PC-3 (cell line): ENCODE measurements at regions not wholly inside any gene's neighbourhood (a gene's known extent, or its start where the extent isn't known, plus 50 kb on each side); places are given as distances from the start of the nearest gene placed in this dataset.
"Not testable (repeated sequence)": the region's sequence is repeated elsewhere in the genome, so short reads cannot be mapped to it uniquely, and the experiment has no call there.

Experiments used
- ATAC-seq: fragments of 200-7000 bp; cut with Tn5 transposase; 2 replicates; pipeline ENCODE4 v1.9.1; 2020; ENCODE audit warnings: mild to moderate bottlenecking, moderate library complexity
- BruUV-seq: library from RNA; stranded (reverse); fragments of 400-500 nt; replicated peaks from 2 replicates; lab custom pipeline; 2021; lab: Mats Ljungman, UMichigan
- CTCF ChIA-PET: fragments of 300-600 bp; sonication (Branson Sonifier 250); formaldehyde crosslinking; loops from one replicate; lab custom pipeline; 2022; ENCODE audit warnings: antibody characterized with exemption; lab: Charles Lee
- POLR2A ChIA-PET: fragments of 300-600 bp; sonication (Branson Sonifier 250); formaldehyde crosslinking; loops from one replicate; lab custom pipeline; 2022; ENCODE audit warnings: antibody characterized with exemption; ENCODE audit not compliant: unreplicated experiment; lab: Charles Lee
- DNase-seq: peaks from one replicate; pipeline ENCODE4 v3.0.0-alpha.2; 2015
- H2AFZ ChIP-seq: fragments of 300-600 bp; sonication (generic); 2 replicates; pipeline ENCODE4 v1.6.0; 2016; ENCODE audit warnings: antibody characterized with exemption, low read length
- H3F3A ChIP-seq: fragments of 300-600 bp; sonication (generic); one replicate; pipeline ENCODE4 v1.6.0; 2017; ENCODE audit warnings: antibody characterized with exemption, low read length, control low read depth, mild to moderate bottlenecking; ENCODE audit not compliant: unreplicated experiment
- H3K27ac ChIP-seq: fragments of 300-600 bp; sonication (generic); 2 replicates; pipeline ENCODE4 v1.5.1; 2016; ENCODE audit warnings: mild to moderate bottlenecking, low read length
- H3K27me3 ChIP-seq: fragments of 300-600 bp; sonication (generic); 2 replicates; pipeline ENCODE4 v1.6.1; 2016; ENCODE audit warnings: low read length, mixed read lengths
- H3K36me3 ChIP-seq: fragments of 300-600 bp; sonication (generic); 2 replicates; pipeline ENCODE4 v1.6.1; 2016; ENCODE audit warnings: low read depth, mixed run types, low read length, mixed read lengths
- H3K4me1 ChIP-seq: fragments of 300-600 bp; sonication (generic); 2 replicates; pipeline ENCODE4 v1.5.1; 2016; ENCODE audit warnings: low read length; ENCODE audit not compliant: insufficient read depth
- H3K4me2 ChIP-seq: fragments of 300-600 bp; sonication (generic); 2 replicates; pipeline ENCODE4 v1.6.0; 2016; ENCODE audit warnings: low read length
- H3K4me3 ChIP-seq: fragments of 300-600 bp; sonication (generic); 2 replicates; pipeline ENCODE4 v1.5.1; 2016; ENCODE audit warnings: mild to moderate bottlenecking, low read length, mixed read lengths
- H3K79me2 ChIP-seq: fragments of 300-600 bp; sonication (generic); 2 replicates; pipeline ENCODE4 v1.6.1; 2017; ENCODE audit warnings: low read length, mixed read lengths
- H3K9ac ChIP-seq: fragments of 300-600 bp; sonication (generic); 2 replicates; pipeline ENCODE4 v1.6.0; 2016; ENCODE audit warnings: mild to moderate bottlenecking, low read length
- H3K9me2 ChIP-seq: fragments of 300-600 bp; sonication (generic); replicated peaks from 2 replicates; pipeline ENCODE4 v1.6.1; 2016; ENCODE audit warnings: mixed run types, low read length, mixed read lengths
- H3K9me3 ChIP-seq: fragments of 300-600 bp; sonication (generic); 2 replicates; pipeline ENCODE4 v1.6.1; 2016; ENCODE audit warnings: low read length, mixed read lengths
- H4K20me1 ChIP-seq: fragments of 300-600 bp; sonication (generic); 2 replicates; pipeline ENCODE4 v1.6.1; 2016; ENCODE audit warnings: low read length, mixed read lengths
- CTCF ChIP-seq: fragments of 300-600 bp; sonication (generic); conservative IDR thresholded peaks from 2 replicates; pipeline ENCODE4 v1.5.1; 2017; ENCODE audit warnings: antibody characterized with exemption, low read depth, mild to moderate bottlenecking, low read length
- EZH2 ChIP-seq: fragments of 300-600 bp; sonication (generic); IDR thresholded peaks from one replicate; pipeline ENCODE4 v1.6.1; 2017; ENCODE audit warnings: antibody characterized with exemption, mild to moderate bottlenecking, low read length; ENCODE audit not compliant: unreplicated experiment
- EZH2phosphoT487 ChIP-seq: fragments of 300-600 bp; sonication (generic); IDR thresholded peaks from 2 replicates; pipeline ENCODE4 v1.6.1; 2018; ENCODE audit warnings: mild to moderate bottlenecking, antibody characterized with exemption, low read length, borderline replicate concordance
- intact Hi-C: fragments of 100-400 bp; cut with micrococcal nuclease; formaldehyde crosslinking; loops from 2 replicates; pipeline ENCODE4 v1.9.0; 2023

- DNase-seq (no peak), ATAC-seq (no peak)
- ChIA-PET CTCF (no interaction called here), POLR2A (no interaction called here)
- Histone ChIP-seq H3K9ac (no peak overlapping the region), H3K27me3 (no peaks in the 10 kb centered on the region), H4K20me1 (no peaks in the 10 kb centered on the region), H3K9me3 (no peaks in the 10 kb centered on the region), H3K4me3 (no peak overlapping the region), H3K9me2 (no peaks in the 10 kb centered on the region), H3K79me2 (no peaks in the 10 kb centered on the region), H3K36me3 (no peaks in the 10 kb centered on the region; the same call in 1 of the 2 replicates), H3K4me2 (no peak overlapping the region), H2AFZ (no peak overlapping the region), H3K27ac (0 out of 2 replicates have a peak overlapping the region, but pooled peaks have one; percentile 48), H3K4me1 (peaks cover 16% of the 10 kb centered on the region), H3F3A (no peaks in the 10 kb centered on the region)
- no TSS peak for BruUV-seq
- intact Hi-C loops = loop anchor here (5.0 kb wide), 1 partner anchor 41 kb away; no protein-coding TSS in a partner anchor
- no peak for TF ChIP-seq EZH2phosphoT487
- no peak for TF ChIP-seq EZH2
- TF ChIP-seq CTCF = no peak
Measured at GRCh38 chr13:110980921-110981320, 66.1 kb upstream of the ANKRD10 start.

GRCh38 chr13:110979149-110979548 lies 64.3 kb upstream of the ANKRD10 start:
- CTCF ChIA-PET, H3K4me2 ChIP-seq, H3K9ac ChIP-seq, H3F3A ChIP-seq, intact Hi-C loops, H3K36me3 ChIP-seq, ATAC-seq, H3K9me2 ChIP-seq, DNase-seq, H3K27me3 ChIP-seq, H3K27ac ChIP-seq, POLR2A ChIA-PET, BruUV-seq, H4K20me1 ChIP-seq, H3K79me2 ChIP-seq, H2AFZ ChIP-seq, H3K9me3 ChIP-seq, H3K4me1 ChIP-seq, H3K4me3 ChIP-seq: not testable (repeated sequence)

- no peak for DNase-seq
- no peaks in the 10 kb centered on the region; the same call in none of the 2 replicates for H3K36me3 ChIP-seq
- no peak overlapping the region for H2AFZ ChIP-seq
- POLR2A ChIA-PET = no interaction called here
- no peak overlapping the region for H3K4me2 ChIP-seq
- H3K27ac ChIP-seq = no peak overlapping the region
- CTCF ChIA-PET = no interaction called here
- H3K9me3 ChIP-seq = no peaks in the 10 kb centered on the region
- no peaks in the 10 kb centered on the region for H3K27me3 ChIP-seq
- intact Hi-C loops = no loop called here
- H3K79me2 ChIP-seq = no peaks in the 10 kb centered on the region
- peaks cover 7% of the 10 kb centered on the region for H3K4me1 ChIP-seq
- no peaks in the 10 kb centered on the region for H3K9me2 ChIP-seq
- TF ChIP-seq EZH2phosphoT487 (no peak), CTCF (no peak), EZH2 (no peak)
- no peak for ATAC-seq
- no peak overlapping the region for H3K9ac ChIP-seq
- no peak overlapping the region for H3K4me3 ChIP-seq
- no TSS peak for BruUV-seq
- H3F3A ChIP-seq = no peaks in the 10 kb centered on the region
- no peaks in the 10 kb centered on the region for H4K20me1 ChIP-seq
Measured at GRCh38 chr13:110978390-110978789, 63.5 kb upstream of the ANKRD10 start.
